ENCODE measurements at regions not wholly inside any gene's neighbourhood (a gene's known extent, or its start where the extent isn't known, plus 50 kb on each side); places are given as distances from the start of the nearest gene placed in this dataset.

GRCh38 chr3:80278056-80278455 is 510.3 kb upstream of the ROBO1 start:
- no peak for DNase-seq

- DNase-seq: no peak
Observed at GRCh38 chr3:80275120-80275519, 507.3 kb upstream of the ROBO1 start.

GRCh38 chr3:80263260-80263659 is 495.5 kb upstream of the ROBO1 start:
- DNase-seq: no peak

- DNase-seq: no peak
Observed at GRCh38 chr3:80261082-80261481, 493.3 kb upstream of the ROBO1 start.

GRCh38 chr3:80259736-80260135 is 491.9 kb upstream of the ROBO1 start:
- DNase-seq: no peak

- no peak for DNase-seq
Observed at GRCh38 chr3:80252113-80252512, 484.3 kb upstream of the ROBO1 start.

GRCh38 chr3:80247766-80248165 is 480.0 kb upstream of the ROBO1 start:
- DNase-seq: no peak

GRCh38 chr3:80244390-80244789 is 476.6 kb upstream of the ROBO1 start:
- no peak for DNase-seq

GRCh38 chr3:80241791-80242190 is 474.0 kb upstream of the ROBO1 start:
- DNase-seq: no peak

- no peak for DNase-seq
Observed at GRCh38 chr3:80239301-80239700, 471.5 kb upstream of the ROBO1 start.

- DNase-seq: no peak
Observed at GRCh38 chr3:80238606-80239005, 470.8 kb upstream of the ROBO1 start.

- DNase-seq: no peak
Observed at GRCh38 chr3:80238152-80238551, 470.4 kb upstream of the ROBO1 start.

- no peak for DNase-seq
Observed at GRCh38 chr3:80234706-80235105, 466.9 kb upstream of the ROBO1 start.

- no peak for DNase-seq
Observed at GRCh38 chr3:80233576-80233975, 465.8 kb upstream of the ROBO1 start.

GRCh38 chr3:80232760-80233159 is 465.0 kb upstream of the ROBO1 start:
- DNase-seq: no peak

- no peak for DNase-seq
Observed at GRCh38 chr3:80230962-80231361, 463.2 kb upstream of the ROBO1 start.

- no peak for DNase-seq
Observed at GRCh38 chr3:80227216-80227615, 459.4 kb upstream of the ROBO1 start.

GRCh38 chr3:80215191-80215590 is 447.4 kb upstream of the ROBO1 start:
- no peak for DNase-seq

GRCh38 chr3:80213086-80213485 is 445.3 kb upstream of the ROBO1 start:
- DNase-seq: no peak

- DNase-seq: no peak
Observed at GRCh38 chr3:80192936-80193335, 425.1 kb upstream of the ROBO1 start.

- DNase-seq: no peak
Observed at GRCh38 chr3:80190051-80190450, 422.3 kb upstream of the ROBO1 start.

- DNase-seq: no peak
Observed at GRCh38 chr3:80187981-80188380, 420.2 kb upstream of the ROBO1 start.

- DNase-seq: no peak
Observed at GRCh38 chr3:80159990-80160506, 392.2 kb upstream of the ROBO1 start.

GRCh38 chr3:80158332-80158731 is 390.5 kb upstream of the ROBO1 start:
- DNase-seq: no peak

- no peak for DNase-seq
Observed at GRCh38 chr3:80157546-80157945, 389.7 kb upstream of the ROBO1 start.

GRCh38 chr3:80152692-80153091 is 384.9 kb upstream of the ROBO1 start:
- DNase-seq: no peak
